Kidney (tissue), 13 donors: ENCODE measurements at regions not wholly inside any gene's neighbourhood (a gene's known extent, or its start where the extent isn't known, plus 50 kb on each side); places are given as distances from the start of the nearest gene placed in this dataset.

Source experiments
- DNase-seq, 5 donors: peaks; one replicate each; pipeline ENCODE4 v3.0.0-alpha.2; 2013 to 2020
- FAIRE-seq: peaks from 2 replicates; lab custom pipeline; 2012; peaks lifted over from hg19 to GRCh38; lab: Jason Lieb, UNC
- H3K27ac ChIP-seq, 2 donors: one replicate each; pipeline ENCODE4 v1.7.0; 2013; ENCODE audit warnings: low read depth in 2 of 2, low read length in 2 of 2, inconsistent platforms in 1 of 2
- H3K27me3 ChIP-seq: one replicate; pipeline ENCODE4 v1.7.1; 2013; ENCODE audit warnings: low read length, inconsistent platforms; ENCODE audit not compliant: control insufficient read depth, insufficient read depth
- H3K36me3 ChIP-seq, 3 donors: one replicate each; pipeline versions ENCODE4 v1.7.0 to v1.7.1; 2013; ENCODE audit warnings: low read length in 3 of 3, control low read depth in 1 of 3, inconsistent platforms in 1 of 3; ENCODE audit not compliant: insufficient read depth in 3 of 3, control insufficient read depth in 2 of 3
- H3K4me1 ChIP-seq, 3 donors: one replicate each; pipeline versions ENCODE4 v1.7.0 to v1.7.1; 2013; ENCODE audit warnings: low read length in 3 of 3, inconsistent platforms in 1 of 3, low read depth in 1 of 3; ENCODE audit not compliant: control insufficient read depth in 2 of 3, insufficient read depth in 2 of 3
- H3K4me3 ChIP-seq, 3 donors: one replicate each; pipeline versions ENCODE4 v1.7.0 to v1.8.1; 2013; ENCODE audit warnings: low read length in 3 of 3, control low read depth in 1 of 3, inconsistent platforms in 1 of 3
- H3K9ac ChIP-seq, 3 donors: one replicate each; pipeline versions ENCODE4 v1.7.0 to v1.7.1; 2013; ENCODE audit warnings: low read length in 3 of 3, control low read depth in 1 of 3, inconsistent platforms in 1 of 3
- H3K9me3 ChIP-seq, 3 donors: one replicate each; pipeline versions ENCODE4 v1.7.0 to v1.7.1; 2013; ENCODE audit warnings: low read length in 3 of 3, control low read depth in 1 of 3, inconsistent platforms in 1 of 3; ENCODE audit not compliant: control insufficient read depth in 2 of 3, insufficient read depth in 1 of 3
- intact Hi-C: fragments of 100-400 bp; cut with DNase I; formaldehyde crosslinking; loops from one replicate; pipeline ENCODE4 v1.11.1; 2022
- TF ChIP-seq, protein P1 (sequence below): IDR thresholded peaks from 3 replicates; pipeline ENCODE4 v1.5.1; 2012; ENCODE audit warnings: mild to moderate bottlenecking, moderate library complexity, borderline replicate concordance; ENCODE audit not compliant: insufficient read depth; ENCODE audit errors: extremely low read depth
- donor health status: control.
- donor health status: control.
- donor health status: control.
- donor health status: control.
- donor health status: control.
- donor health status: DM: yes; HTN: yes; CAD: no.
- donor health status: Normal renal cell carcinoma (clear cell type).

DNA sequence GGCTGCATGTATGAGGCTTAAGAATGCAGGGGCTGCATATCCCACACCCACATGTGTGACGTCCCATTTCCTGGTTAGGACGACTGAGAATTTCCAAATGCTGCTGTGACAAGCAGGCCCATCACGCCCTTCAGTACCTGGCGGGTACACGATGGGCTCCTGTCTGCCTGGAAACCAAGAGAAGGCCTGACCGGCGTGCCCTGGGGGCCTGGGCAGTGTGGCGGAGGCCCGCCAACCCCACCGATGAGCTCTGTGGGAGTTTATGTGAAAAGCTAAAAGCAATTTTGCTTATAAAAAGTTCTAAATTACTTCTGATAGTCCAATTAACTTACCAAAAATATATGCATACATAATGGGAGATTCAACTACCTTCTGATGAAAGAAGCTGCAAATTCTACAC is 837.3 kb downstream of the GALR1 start:
- intact Hi-C loops, result no loop called here
- no peak overlapping the region for H3K9ac ChIP-seq
- no peaks in the 10 kb centered on the region for H3K4me1 ChIP-seq
- H3K27ac ChIP-seq, result no peak overlapping the region
- TF ChIP-seq, protein P1, sequence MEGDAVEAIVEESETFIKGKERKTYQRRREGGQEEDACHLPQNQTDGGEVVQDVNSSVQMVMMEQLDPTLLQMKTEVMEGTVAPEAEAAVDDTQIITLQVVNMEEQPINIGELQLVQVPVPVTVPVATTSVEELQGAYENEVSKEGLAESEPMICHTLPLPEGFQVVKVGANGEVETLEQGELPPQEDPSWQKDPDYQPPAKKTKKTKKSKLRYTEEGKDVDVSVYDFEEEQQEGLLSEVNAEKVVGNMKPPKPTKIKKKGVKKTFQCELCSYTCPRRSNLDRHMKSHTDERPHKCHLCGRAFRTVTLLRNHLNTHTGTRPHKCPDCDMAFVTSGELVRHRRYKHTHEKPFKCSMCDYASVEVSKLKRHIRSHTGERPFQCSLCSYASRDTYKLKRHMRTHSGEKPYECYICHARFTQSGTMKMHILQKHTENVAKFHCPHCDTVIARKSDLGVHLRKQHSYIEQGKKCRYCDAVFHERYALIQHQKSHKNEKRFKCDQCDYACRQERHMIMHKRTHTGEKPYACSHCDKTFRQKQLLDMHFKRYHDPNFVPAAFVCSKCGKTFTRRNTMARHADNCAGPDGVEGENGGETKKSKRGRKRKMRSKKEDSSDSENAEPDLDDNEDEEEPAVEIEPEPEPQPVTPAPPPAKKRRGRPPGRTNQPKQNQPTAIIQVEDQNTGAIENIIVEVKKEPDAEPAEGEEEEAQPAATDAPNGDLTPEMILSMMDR, result no peak
- H3K4me3 ChIP-seq, result no peak overlapping the region
- H3K9me3 ChIP-seq, result no peaks in the 10 kb centered on the region
- no peaks in the 10 kb centered on the region for H3K36me3 ChIP-seq
- DNase-seq, result no peak
- FAIRE-seq, result no peak
- no peaks in the 10 kb centered on the region for H3K27me3 ChIP-seq

DNA sequence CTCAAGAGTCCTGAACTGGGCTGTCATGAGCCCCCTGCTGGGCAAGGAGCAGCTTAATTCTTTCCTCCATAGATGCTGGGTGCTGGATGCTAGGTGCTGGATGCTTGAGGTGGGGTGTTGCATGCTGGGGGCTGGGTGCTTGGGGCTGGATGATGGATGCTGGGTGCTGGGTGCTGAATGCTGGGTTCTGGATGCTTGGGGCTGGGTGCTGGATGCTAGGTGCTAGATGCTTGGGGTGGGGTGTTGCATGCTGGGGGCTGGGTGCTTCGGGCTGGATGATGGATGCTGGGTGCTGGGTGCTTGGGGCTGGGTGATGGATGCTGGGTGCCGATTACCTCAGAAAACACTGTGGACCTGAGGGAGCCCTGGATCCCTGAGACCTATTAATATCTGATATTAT is 837.7 kb downstream of the GALR1 start:
- no peak overlapping the region for H3K4me3 ChIP-seq
- no peak overlapping the region for H3K9ac ChIP-seq
- H3K36me3 ChIP-seq, result no peaks in the 10 kb centered on the region
- H3K4me1 ChIP-seq, result no peaks in the 10 kb centered on the region
- H3K27ac ChIP-seq, result no peak overlapping the region
- FAIRE-seq, result no peak
- TF ChIP-seq, protein P1, result no peak
- intact Hi-C loops, result no loop called here
- DNase-seq, result no peak
- H3K27me3 ChIP-seq, result no peaks in the 10 kb centered on the region
- no peaks in the 10 kb centered on the region for H3K9me3 ChIP-seq

DNA sequence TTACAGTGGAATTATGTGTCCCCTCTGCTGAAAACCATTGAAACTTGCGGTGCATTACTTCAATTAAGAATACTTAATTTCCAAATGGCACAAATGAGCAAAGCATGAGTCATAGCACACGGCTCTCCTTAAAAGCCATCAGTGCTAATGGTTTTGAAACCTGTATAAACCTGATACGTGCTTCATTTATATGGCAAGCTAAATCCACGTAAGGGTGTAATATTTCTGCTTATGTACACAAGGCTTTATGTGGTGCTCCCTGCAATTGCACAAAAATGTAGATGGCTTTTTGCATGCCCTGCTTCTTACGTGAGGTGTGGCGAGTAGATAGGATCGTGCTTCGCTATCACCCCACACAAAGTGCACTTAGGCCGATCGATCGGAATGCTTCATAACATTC is 840.9 kb downstream of the GALR1 start:
- Histone ChIP-seq H3K27ac (no peak overlapping the region), H3K9me3 (no peaks in the 10 kb centered on the region), H3K9ac (no peak overlapping the region), H3K4me3 (no peak overlapping the region), H3K4me1 (no peaks in the 10 kb centered on the region), H3K27me3 (no peaks in the 10 kb centered on the region), H3K36me3 (no peaks in the 10 kb centered on the region)
- DNase-seq (no peak), FAIRE-seq (no peak)
- intact Hi-C loops, result no loop called here
- TF ChIP-seq, protein P1, result no peak

DNA sequence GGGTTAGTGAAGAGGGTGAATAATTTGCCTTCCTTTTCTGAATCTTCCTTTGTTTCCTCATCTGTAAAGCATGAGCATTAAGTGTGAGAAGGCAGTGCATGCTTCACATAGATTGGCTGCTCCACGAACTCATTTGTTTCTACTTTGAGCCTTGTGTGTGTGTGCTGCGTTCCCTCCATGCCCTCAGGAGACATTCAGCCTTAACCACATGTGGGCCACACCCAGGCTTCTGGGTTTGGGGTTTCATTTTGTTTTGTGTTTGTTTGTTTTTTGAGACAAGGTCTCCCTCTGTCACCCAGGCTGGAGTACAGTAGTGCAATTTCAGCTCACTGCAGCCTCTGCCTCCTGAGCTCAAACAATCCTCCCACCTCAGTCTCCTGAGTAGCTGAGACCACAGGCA is 843.3 kb downstream of the GALR1 start:
- no peak for FAIRE-seq

More for the DNA sequence above, 843.3 kb downstream of the GALR1 start:
- H3K27ac ChIP-seq, result no peak overlapping the region
- intact Hi-C loops, result no loop called here
- no peaks in the 10 kb centered on the region for H3K27me3 ChIP-seq
- no peaks in the 10 kb centered on the region for H3K36me3 ChIP-seq
- DNase-seq, result no peak
- H3K9me3 ChIP-seq, result no peaks in the 10 kb centered on the region
- TF ChIP-seq, protein P1, result no peak
- no peak overlapping the region for H3K9ac ChIP-seq
- no peak overlapping the region for H3K4me3 ChIP-seq
- H3K4me1 ChIP-seq, result no peaks in the 10 kb centered on the region
